GM12872 (cell line): ENCODE measurements at regions not wholly inside any gene's neighbourhood (a gene's known extent, or its start where the extent isn't known, plus 50 kb on each side); places are given as distances from the start of the nearest gene placed in this dataset.

Source experiments
- CTCF ChIP-seq: IDR thresholded peaks from 3 replicates; pipeline ENCODE4 v1.5.1; 2011; ENCODE audit warnings: low read depth, mild to moderate bottlenecking, low read length, moderate library complexity; ENCODE audit not compliant: insufficient read depth

- no peak for TF ChIP-seq CTCF
Observed at GRCh38 chr5:68489556-68489955, 274.0 kb downstream of the PIK3R1 start.

GRCh38 chr5:68490406-68490805 lies 274.9 kb downstream of the PIK3R1 start:
- no peak for TF ChIP-seq CTCF

GRCh38 chr5:68494771-68495170 lies 279.2 kb downstream of the PIK3R1 start:
- TF ChIP-seq CTCF = no peak

- TF ChIP-seq CTCF = no peak
Observed at GRCh38 chr5:68499987-68500386, 284.4 kb downstream of the PIK3R1 start.

GRCh38 chr5:68500813-68501212 lies 285.3 kb downstream of the PIK3R1 start:
- no peak for TF ChIP-seq CTCF

GRCh38 chr5:68502531-68502930 lies 287.0 kb downstream of the PIK3R1 start:
- no peak for TF ChIP-seq CTCF

GRCh38 chr5:68504306-68504705 lies 288.8 kb downstream of the PIK3R1 start:
- TF ChIP-seq CTCF = no peak
